ENCODE measurements at regions not wholly inside any gene's neighbourhood (a gene's known extent, or its start where the extent isn't known, plus 50 kb on each side); places are given as distances from the start of the nearest gene placed in this dataset.

- DNase-seq = no peak
Measured at GRCh38 chr3:117536006-117536405, 826.4 kb downstream of the TUSC7 start.

GRCh38 chr3:117537949-117538348 is 828.4 kb downstream of the TUSC7 start:
- no peak for DNase-seq

- no peak for DNase-seq
Measured at GRCh38 chr3:117539729-117540128, 830.1 kb downstream of the TUSC7 start.

GRCh38 chr3:117540597-117540996 is 831.0 kb downstream of the TUSC7 start:
- no peak for DNase-seq

GRCh38 chr3:117541721-117542120 is 832.1 kb downstream of the TUSC7 start:
- DNase-seq = no peak

- DNase-seq = no peak
Measured at GRCh38 chr3:117543521-117543920, 833.9 kb downstream of the TUSC7 start.

GRCh38 chr3:117545484-117545883 is 835.9 kb downstream of the TUSC7 start:
- no peak for DNase-seq

- no peak for DNase-seq
Measured at GRCh38 chr3:117547956-117548550, 838.5 kb downstream of the TUSC7 start.

- DNase-seq = no peak
Measured at GRCh38 chr3:117548600-117548999, 839.0 kb downstream of the TUSC7 start.

- DNase-seq = no peak
Measured at GRCh38 chr3:117549716-117550115, 840.1 kb downstream of the TUSC7 start.

- DNase-seq = no peak
Measured at GRCh38 chr3:117550766-117551165, 841.2 kb downstream of the TUSC7 start.

- peak; percentile 46 for DNase-seq
Measured at GRCh38 chr3:117553461-117553860, 843.9 kb downstream of the TUSC7 start.

- DNase-seq = no peak
Measured at GRCh38 chr3:117556646-117557407, 847.2 kb downstream of the TUSC7 start.

- no peak for DNase-seq
Measured at GRCh38 chr3:117557464-117558090, 848.0 kb downstream of the TUSC7 start.

- no peak for DNase-seq
Measured at GRCh38 chr3:117558681-117559080, 849.1 kb downstream of the TUSC7 start.

GRCh38 chr3:117562000-117562399 is 852.4 kb downstream of the TUSC7 start:
- peak; percentile 10 for DNase-seq

- no peak for DNase-seq
Measured at GRCh38 chr3:117563063-117563462, 853.5 kb downstream of the TUSC7 start.

GRCh38 chr3:117565777-117566176 is 856.2 kb downstream of the TUSC7 start:
- no peak for DNase-seq

GRCh38 chr3:117566926-117567325 is 857.3 kb downstream of the TUSC7 start:
- DNase-seq = no peak

GRCh38 chr3:117567382-117567781 is 857.8 kb downstream of the TUSC7 start:
- no peak for DNase-seq

GRCh38 chr3:117567906-117568305 is 858.3 kb downstream of the TUSC7 start:
- no peak for DNase-seq

GRCh38 chr3:117572786-117573185 is 863.2 kb downstream of the TUSC7 start:
- DNase-seq = no peak

- no peak for DNase-seq
Measured at GRCh38 chr3:117580806-117581205, 871.2 kb downstream of the TUSC7 start.

- DNase-seq = no peak
Measured at GRCh38 chr3:117586161-117586560, 876.6 kb downstream of the TUSC7 start.
